Stimulated activated CD8-positive, alpha-beta memory T cell treated with anti-CD3 and anti-CD28 coated beads, Interleukin-4, amount 100 ng/mL, for 1 hour (primary cell): ENCODE measurements at regions not wholly inside any gene's neighbourhood (a gene's known extent, or its start where the extent isn't known, plus 50 kb on each side); places are given as distances from the start of the nearest gene placed in this dataset.

ENCODE experiments used
- DNase-seq, 2 donors: peaks; one replicate each; pipeline ENCODE4 v3.0.0-alpha.2; 2020; ENCODE audit warnings: low read depth in 2 of 2, low spot score in 1 of 2

GRCh38 chr16:89043636-89044417, 49.8 kb upstream of the ACSF3 start:
- DNase-seq, result no peak
